ENCODE measurements at regions not wholly inside any gene's neighbourhood (a gene's known extent, or its start where the extent isn't known, plus 50 kb on each side); places are given as distances from the start of the nearest gene placed in this dataset.

- no CpG with 5 or more reads among the region's 2 CpGs for WGBS, 2 experiments (ENCODE audit: insufficient coverage in 2 of 2)
- Histone ChIP-seq H3K27ac (ENCODE audit: low read depth, low read length, severe bottlenecking) (no peak overlapping the region), H3K36me3 (ENCODE audit: control insufficient read depth, insufficient read depth, low read length) (no peaks in the 10 kb centered on the region)
Observed at GRCh38 chr9:81351166-81351565, 338.2 kb downstream of the TLE1 start.

GRCh38 chr9:81344366-81344765 lies 345.0 kb downstream of the TLE1 start:
- no peak overlapping the region for H3K27ac ChIP-seq (ENCODE audit: low read depth, low read length, severe bottlenecking)
- WGBS, 2 experiments (ENCODE audit: insufficient coverage in 2 of 2): 84 to 90% methylated on average over 3 of the region's 3 CpGs

More at GRCh38 chr9:81351166-81351565, 338.2 kb downstream of the TLE1 start:
- no peak overlapping the region for H3K4me3 ChIP-seq (ENCODE audit: extremely low read depth, insufficient read depth, low read length, poor library complexity, severe bottlenecking)
- no peaks in the 10 kb centered on the region for H3K4me1 ChIP-seq (ENCODE audit: control insufficient read depth, insufficient read depth, low read length, poor library complexity, severe bottlenecking)
- no peaks in the 10 kb centered on the region for H3K9me3 ChIP-seq (ENCODE audit: control insufficient read depth, low read length)

GRCh38 chr9:81335879-81336421 lies 353.4 kb downstream of the TLE1 start:
- WGBS, 2 experiments (ENCODE audit: insufficient coverage in 2 of 2): 100% methylated on average over 1 to 2 of the region's 3 CpGs
- no peak overlapping the region for H3K27ac ChIP-seq (ENCODE audit: low read depth, low read length, severe bottlenecking)
- H3K9me3 ChIP-seq (ENCODE audit: control insufficient read depth, low read length): peaks cover 4% of the 10 kb centered on the region
- H3K4me3 ChIP-seq (ENCODE audit: extremely low read depth, insufficient read depth, low read length, poor library complexity, severe bottlenecking): no peak overlapping the region
- H3K36me3 ChIP-seq (ENCODE audit: control insufficient read depth, insufficient read depth, low read length): no peaks in the 10 kb centered on the region
- no peaks in the 10 kb centered on the region for H3K4me1 ChIP-seq (ENCODE audit: control insufficient read depth, insufficient read depth, low read length, poor library complexity, severe bottlenecking)

More at GRCh38 chr9:81344366-81344765, 345.0 kb downstream of the TLE1 start:
- Histone ChIP-seq H3K36me3 (ENCODE audit: control insufficient read depth, insufficient read depth, low read length) (no peaks in the 10 kb centered on the region), H3K4me1 (ENCODE audit: control insufficient read depth, insufficient read depth, low read length, poor library complexity, severe bottlenecking) (no peaks in the 10 kb centered on the region), H3K9me3 (ENCODE audit: control insufficient read depth, low read length) (no peaks in the 10 kb centered on the region), H3K4me3 (ENCODE audit: extremely low read depth, insufficient read depth, low read length, poor library complexity, severe bottlenecking) (no peak overlapping the region)

- Histone ChIP-seq H3K36me3 (ENCODE audit: control insufficient read depth, insufficient read depth, low read length) (no peaks in the 10 kb centered on the region), H3K4me3 (ENCODE audit: extremely low read depth, insufficient read depth, low read length, poor library complexity, severe bottlenecking) (no peak overlapping the region), H3K27ac (ENCODE audit: low read depth, low read length, severe bottlenecking) (no peak overlapping the region), H3K9me3 (ENCODE audit: control insufficient read depth, low read length) (peaks cover 17% of the 10 kb centered on the region), H3K4me1 (ENCODE audit: control insufficient read depth, insufficient read depth, low read length, poor library complexity, severe bottlenecking) (peaks cover 2% of the 10 kb centered on the region)
- WGBS, 2 experiments (ENCODE audit: insufficient coverage in 2 of 2): no CpG with 5 or more reads among the region's 3 CpGs
Observed at GRCh38 chr9:81321551-81321950, 367.8 kb downstream of the TLE1 start.

- no peak overlapping the region for H3K4me3 ChIP-seq (ENCODE audit: extremely low read depth, insufficient read depth, low read length, poor library complexity, severe bottlenecking)
- no peaks in the 10 kb centered on the region for H3K36me3 ChIP-seq (ENCODE audit: control insufficient read depth, insufficient read depth, low read length)
- WGBS, 2 experiments (ENCODE audit: insufficient coverage in 2 of 2): no CpG with 5 or more reads among the region's 4 CpGs
- peaks cover 2% of the 10 kb centered on the region for H3K4me1 ChIP-seq (ENCODE audit: control insufficient read depth, insufficient read depth, low read length, poor library complexity, severe bottlenecking)
- peaks cover 17% of the 10 kb centered on the region for H3K9me3 ChIP-seq (ENCODE audit: control insufficient read depth, low read length)
- H3K27ac ChIP-seq (ENCODE audit: low read depth, low read length, severe bottlenecking): no peak overlapping the region
Observed at GRCh38 chr9:81320909-81321482, 368.4 kb downstream of the TLE1 start.

GRCh38 chr9:81318571-81318970 lies 370.8 kb downstream of the TLE1 start:
- Histone ChIP-seq H3K9me3 (ENCODE audit: control insufficient read depth, low read length) (peaks cover 5% of the 10 kb centered on the region), H3K4me3 (ENCODE audit: extremely low read depth, insufficient read depth, low read length, poor library complexity, severe bottlenecking) (no peak overlapping the region), H3K36me3 (ENCODE audit: control insufficient read depth, insufficient read depth, low read length) (no peaks in the 10 kb centered on the region), H3K4me1 (ENCODE audit: control insufficient read depth, insufficient read depth, low read length, poor library complexity, severe bottlenecking) (peaks cover 2% of the 10 kb centered on the region), H3K27ac (ENCODE audit: low read depth, low read length, severe bottlenecking) (no peak overlapping the region)
- WGBS, 2 experiments (ENCODE audit: insufficient coverage in 2 of 2): 80 to 89% methylated on average over 1 to 2 of the region's 3 CpGs

- H3K36me3 ChIP-seq (ENCODE audit: control insufficient read depth, insufficient read depth, low read length): no peaks in the 10 kb centered on the region
- no peak overlapping the region for H3K27ac ChIP-seq (ENCODE audit: low read depth, low read length, severe bottlenecking)
- no peaks in the 10 kb centered on the region for H3K9me3 ChIP-seq (ENCODE audit: control insufficient read depth, low read length)
- peaks cover 2% of the 10 kb centered on the region for H3K4me1 ChIP-seq (ENCODE audit: control insufficient read depth, insufficient read depth, low read length, poor library complexity, severe bottlenecking)
- 87 to 92% methylated on average over 5 to 6 of the region's 7 CpGs for WGBS, 2 experiments (ENCODE audit: insufficient coverage in 2 of 2)
- H3K4me3 ChIP-seq (ENCODE audit: extremely low read depth, insufficient read depth, low read length, poor library complexity, severe bottlenecking): no peak overlapping the region
Observed at GRCh38 chr9:81317939-81318338, 371.4 kb downstream of the TLE1 start.

GRCh38 chr9:81317223-81317622 lies 372.1 kb downstream of the TLE1 start:
- H3K4me3 ChIP-seq (ENCODE audit: extremely low read depth, insufficient read depth, low read length, poor library complexity, severe bottlenecking): no peak overlapping the region
- 100% methylated on average over 1 of the region's 1 CpG for WGBS, 2 experiments (ENCODE audit: insufficient coverage in 2 of 2)
- no peak overlapping the region for H3K27ac ChIP-seq (ENCODE audit: low read depth, low read length, severe bottlenecking)
- H3K36me3 ChIP-seq (ENCODE audit: control insufficient read depth, insufficient read depth, low read length): no peaks in the 10 kb centered on the region
- H3K9me3 ChIP-seq (ENCODE audit: control insufficient read depth, low read length): no peaks in the 10 kb centered on the region
- H3K4me1 ChIP-seq (ENCODE audit: control insufficient read depth, insufficient read depth, low read length, poor library complexity, severe bottlenecking): peaks cover 2% of the 10 kb centered on the region

GRCh38 chr9:81314490-81314889 lies 374.9 kb downstream of the TLE1 start:
- Histone ChIP-seq H3K4me3 (ENCODE audit: extremely low read depth, insufficient read depth, low read length, poor library complexity, severe bottlenecking) (no peak overlapping the region), H3K9me3 (ENCODE audit: control insufficient read depth, low read length) (no peaks in the 10 kb centered on the region), H3K36me3 (ENCODE audit: control insufficient read depth, insufficient read depth, low read length) (no peaks in the 10 kb centered on the region), H3K27ac (ENCODE audit: low read depth, low read length, severe bottlenecking) (no peak overlapping the region), H3K4me1 (ENCODE audit: control insufficient read depth, insufficient read depth, low read length, poor library complexity, severe bottlenecking) (peaks cover 2% of the 10 kb centered on the region)
- 80 to 92% methylated on average over 2 of the region's 3 CpGs for WGBS, 2 experiments (ENCODE audit: insufficient coverage in 2 of 2)

GRCh38 chr9:81313877-81314276 lies 375.5 kb downstream of the TLE1 start:
- H3K4me3 ChIP-seq (ENCODE audit: extremely low read depth, insufficient read depth, low read length, poor library complexity, severe bottlenecking): no peak overlapping the region
- no peaks in the 10 kb centered on the region for H3K36me3 ChIP-seq (ENCODE audit: control insufficient read depth, insufficient read depth, low read length)
- 60 to 100% methylated on average over 1 of the region's 2 CpGs for WGBS, 2 experiments (ENCODE audit: insufficient coverage in 2 of 2)

GRCh38 chr9:81312346-81312745 lies 377.0 kb downstream of the TLE1 start:
- Histone ChIP-seq H3K4me1 (ENCODE audit: control insufficient read depth, insufficient read depth, low read length, poor library complexity, severe bottlenecking) (no peaks in the 10 kb centered on the region), H3K36me3 (ENCODE audit: control insufficient read depth, insufficient read depth, low read length) (no peaks in the 10 kb centered on the region), H3K4me3 (ENCODE audit: extremely low read depth, insufficient read depth, low read length, poor library complexity, severe bottlenecking) (no peak overlapping the region), H3K27ac (ENCODE audit: low read depth, low read length, severe bottlenecking) (no peak overlapping the region), H3K9me3 (ENCODE audit: control insufficient read depth, low read length) (no peaks in the 10 kb centered on the region)
- WGBS, 2 experiments (ENCODE audit: insufficient coverage in 2 of 2): 100% methylated on average over 1 of the region's 3 CpGs; no CpG with 5 or more reads in 1 of the 2 experiments

More at GRCh38 chr9:81313877-81314276, 375.5 kb downstream of the TLE1 start:
- Histone ChIP-seq H3K4me1 (ENCODE audit: control insufficient read depth, insufficient read depth, low read length, poor library complexity, severe bottlenecking) (peaks cover 2% of the 10 kb centered on the region), H3K27ac (ENCODE audit: low read depth, low read length, severe bottlenecking) (no peak overlapping the region), H3K9me3 (ENCODE audit: control insufficient read depth, low read length) (no peaks in the 10 kb centered on the region)
